Calu3 (cell line): ENCODE measurements at regions not wholly inside any gene's neighbourhood (a gene's known extent, or its start where the extent isn't known, plus 50 kb on each side); places are given as distances from the start of the nearest gene placed in this dataset.

Source experiments
- BruUV-seq: library from RNA; stranded (reverse); fragments of 400-500 nt; replicated peaks from 2 replicates; lab custom pipeline; 2021; lab: Mats Ljungman, UMichigan
- CTCF ChIA-PET: fragments of 300-600 bp; sonication (Branson Sonifier 250); formaldehyde crosslinking; loops from one replicate; lab custom pipeline; 2022; ENCODE audit warnings: antibody characterized with exemption; lab: Charles Lee
- DNase-seq: peaks from one replicate; pipeline ENCODE4 v3.0.0; 2022
- H3K27ac Mint-ChIP-seq: one replicate; pipeline ENCODE4 v1.8.0; 2022; ENCODE audit warnings: mixed read lengths; ENCODE audit not compliant: unreplicated experiment
- H3K27me3 Mint-ChIP-seq: one replicate; pipeline ENCODE4 v1.8.0; 2022; ENCODE audit warnings: mixed read lengths; ENCODE audit not compliant: unreplicated experiment
- H3K36me3 Mint-ChIP-seq: one replicate; pipeline ENCODE4 v1.8.0; 2022; ENCODE audit warnings: mild to moderate bottlenecking, moderate library complexity, mixed read lengths; ENCODE audit not compliant: insufficient read depth, unreplicated experiment
- H3K4me1 Mint-ChIP-seq: one replicate; pipeline ENCODE4 v1.8.0; 2022; ENCODE audit warnings: mild to moderate bottlenecking, low read depth, mixed read lengths; ENCODE audit not compliant: unreplicated experiment
- H3K4me3 Mint-ChIP-seq: one replicate; pipeline ENCODE4 v1.8.0; 2022; ENCODE audit warnings: mild to moderate bottlenecking, low read depth, moderate library complexity, mixed read lengths; ENCODE audit not compliant: unreplicated experiment
- H3K9me3 Mint-ChIP-seq: one replicate; pipeline ENCODE4 v1.8.0; 2022; ENCODE audit warnings: low read depth, mixed read lengths; ENCODE audit not compliant: unreplicated experiment
- CTCF ChIP-seq: fragments of 200-600 bp; IDR thresholded peaks from one replicate; pipeline ENCODE4 v1.8.0; 2022; ENCODE audit warnings: antibody characterized with exemption; ENCODE audit not compliant: unreplicated experiment
- intact Hi-C: fragments of 100-400 bp; cut with micrococcal nuclease; formaldehyde crosslinking; loops from one replicate; pipeline ENCODE4 v1.10.0; 2022; ENCODE audit not compliant: unreplicated experiment

- H3K4me3 Mint-ChIP-seq: no peak overlapping the region
- intact Hi-C loops: no loop called here
- CTCF ChIA-PET: no interaction called here
- TF ChIP-seq CTCF: no peak
- H3K9me3 Mint-ChIP-seq: no peaks in the 10 kb centered on the region
- H3K4me1 Mint-ChIP-seq: no peaks in the 10 kb centered on the region
- no peak for DNase-seq
- H3K27me3 Mint-ChIP-seq: peaks cover 83% of the 10 kb centered on the region
- no TSS peak for BruUV-seq
- H3K36me3 Mint-ChIP-seq: no peaks in the 10 kb centered on the region
- H3K27ac Mint-ChIP-seq: no peak overlapping the region
Measured at GRCh38 chr5:167845952-167846351, 445.5 kb upstream of the WWC1 start.

- Mint-ChIP-seq H3K27me3 (peaks cover 67% of the 10 kb centered on the region), H3K4me3 (no peak overlapping the region), H3K4me1 (no peaks in the 10 kb centered on the region), H3K36me3 (no peaks in the 10 kb centered on the region), H3K9me3 (no peaks in the 10 kb centered on the region), H3K27ac (no peak overlapping the region)
- no peak for DNase-seq
- no peak for TF ChIP-seq CTCF
- BruUV-seq: no TSS peak
- CTCF ChIA-PET: no interaction called here
- intact Hi-C loops: no loop called here
Measured at GRCh38 chr5:167849874-167850273, 441.6 kb upstream of the WWC1 start.

- peaks cover 67% of the 10 kb centered on the region for H3K27me3 Mint-ChIP-seq
- DNase-seq: no peak
- no peaks in the 10 kb centered on the region for H3K9me3 Mint-ChIP-seq
- no peak overlapping the region for H3K27ac Mint-ChIP-seq
- no peaks in the 10 kb centered on the region for H3K36me3 Mint-ChIP-seq
- intact Hi-C loops: no loop called here
- no peak overlapping the region for H3K4me3 Mint-ChIP-seq
- no peak for TF ChIP-seq CTCF
- H3K4me1 Mint-ChIP-seq: no peaks in the 10 kb centered on the region
- BruUV-seq: no TSS peak
- CTCF ChIA-PET: interaction anchor here (0.6 to 0.7 kb wide), 2 partner anchors 16 to 220 kb away, joined by 3 to 4 read pairs; no protein-coding TSS in a partner anchor
Measured at GRCh38 chr5:167850911-167851310, 440.5 kb upstream of the WWC1 start.

DNA sequence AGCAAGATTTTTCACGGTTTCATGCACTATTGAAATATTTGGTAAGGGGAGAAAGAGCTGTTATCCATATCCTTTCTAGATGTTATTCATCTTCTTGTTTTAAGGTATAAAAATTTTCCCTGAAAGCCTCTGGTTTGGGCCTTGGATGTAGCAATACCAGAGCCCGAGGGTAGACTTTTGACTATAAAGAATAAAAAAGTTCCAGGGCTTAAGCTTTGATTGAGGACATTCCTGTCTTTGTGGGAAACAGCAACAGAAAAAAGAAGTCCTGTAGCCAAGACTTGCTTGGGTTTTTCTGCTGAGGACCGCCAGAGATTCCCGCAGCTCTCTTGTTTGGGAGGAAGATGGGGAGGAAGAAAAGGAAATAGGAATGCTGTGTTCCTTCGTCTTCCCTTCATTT, 440.0 kb upstream of the WWC1 start:
- CTCF ChIA-PET: interaction anchor here (0.6 kb wide), 1 partner anchor 17 kb away, joined by 4 read pairs; no protein-coding TSS in a partner anchor
- H3K27me3 Mint-ChIP-seq: peaks cover 63% of the 10 kb centered on the region

More for the DNA sequence above, 440.0 kb upstream of the WWC1 start:
- TF ChIP-seq CTCF: no peak
- Mint-ChIP-seq H3K4me3 (no peak overlapping the region), H3K9me3 (no peaks in the 10 kb centered on the region), H3K36me3 (no peaks in the 10 kb centered on the region), H3K4me1 (no peaks in the 10 kb centered on the region), H3K27ac (no peak overlapping the region)
- no peak for DNase-seq
- intact Hi-C loops: no loop called here
- BruUV-seq: no TSS peak
